Mucosa of stomach (tissue), 1 donor: ENCODE measurements at regions not wholly inside any gene's neighbourhood (a gene's known extent, or its start where the extent isn't known, plus 50 kb on each side); places are given as distances from the start of the nearest gene placed in this dataset.
"Not testable (repeated sequence)": the region's sequence is repeated elsewhere in the genome, so short reads cannot be mapped to it uniquely, and the experiment has no call there.

Experiments used
- H3K27me3 ChIP-seq: one replicate; pipeline ENCODE4 v1.7.0; 2013; ENCODE audit warnings: mild to moderate bottlenecking, low read length; ENCODE audit not compliant: control insufficient read depth, insufficient read depth
- H3K36me3 ChIP-seq: one replicate; pipeline ENCODE4 v1.7.0; 2013; ENCODE audit warnings: low read length; ENCODE audit not compliant: control insufficient read depth, insufficient read depth
- H3K4me1 ChIP-seq: one replicate; pipeline ENCODE4 v1.7.0; 2013; ENCODE audit warnings: mild to moderate bottlenecking, low read length; ENCODE audit not compliant: control insufficient read depth, insufficient read depth
- H3K4me3 ChIP-seq: one replicate; pipeline ENCODE4 v1.7.0; 2013; ENCODE audit warnings: low read length
- H3K9ac ChIP-seq: one replicate; pipeline ENCODE4 v1.7.0; 2013; ENCODE audit warnings: mild to moderate bottlenecking, low read length, moderate library complexity
- H3K9me3 ChIP-seq: one replicate; pipeline ENCODE4 v1.7.0; 2013; ENCODE audit warnings: mild to moderate bottlenecking, low read length, moderate library complexity; ENCODE audit not compliant: control insufficient read depth
- donor health status: Pancreatic carcinoma.

DNA sequence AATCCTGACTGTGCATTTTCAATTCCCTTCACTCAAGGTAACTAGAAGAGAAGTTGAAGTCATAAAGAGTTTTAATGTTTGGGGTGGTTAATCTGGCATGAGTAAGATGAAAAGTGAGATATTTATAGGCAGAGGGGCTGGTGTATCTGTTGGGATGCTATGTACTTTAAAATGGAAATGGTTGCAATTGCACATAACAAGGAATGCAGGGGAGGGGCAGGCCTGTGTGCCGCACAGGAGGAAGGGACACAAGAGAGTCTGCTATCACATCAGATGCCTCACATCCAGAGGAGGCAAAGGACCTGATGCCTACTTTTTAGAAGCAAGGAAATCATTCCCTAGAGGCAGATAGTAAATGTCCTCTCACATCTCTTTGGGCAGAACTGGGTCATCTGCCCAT lies 55.5 kb upstream of the OSMR start:
- Histone ChIP-seq H3K36me3 (no peaks in the 10 kb centered on the region), H3K4me3 (no peak overlapping the region), H3K27me3 (no peaks in the 10 kb centered on the region), H3K4me1 (no peaks in the 10 kb centered on the region), H3K9ac (no peak overlapping the region), H3K9me3 (no peaks in the 10 kb centered on the region)

DNA sequence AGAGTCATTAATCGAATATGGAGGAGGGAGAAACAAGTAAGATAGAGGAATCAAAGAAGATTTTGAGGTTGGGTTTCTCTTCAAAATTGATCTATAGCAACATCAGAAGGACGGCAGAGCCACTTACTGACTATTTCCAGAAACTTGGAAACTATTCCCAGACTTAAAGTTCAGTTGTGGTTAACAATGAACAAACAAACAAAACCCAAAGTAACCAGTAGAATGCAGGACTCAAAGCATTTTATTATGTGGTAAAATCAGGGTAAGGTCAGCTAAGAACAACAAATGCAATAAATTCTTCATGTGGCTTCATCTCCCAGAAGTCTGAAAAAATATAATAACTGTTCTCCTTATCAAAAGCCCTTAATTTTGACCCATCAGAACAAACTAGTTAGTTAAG lies 54.9 kb upstream of the OSMR start:
- Histone ChIP-seq H3K9me3 (no peaks in the 10 kb centered on the region), H3K36me3 (no peaks in the 10 kb centered on the region), H3K4me1 (no peaks in the 10 kb centered on the region), H3K9ac (no peak overlapping the region), H3K4me3 (no peak overlapping the region), H3K27me3 (no peaks in the 10 kb centered on the region)

DNA sequence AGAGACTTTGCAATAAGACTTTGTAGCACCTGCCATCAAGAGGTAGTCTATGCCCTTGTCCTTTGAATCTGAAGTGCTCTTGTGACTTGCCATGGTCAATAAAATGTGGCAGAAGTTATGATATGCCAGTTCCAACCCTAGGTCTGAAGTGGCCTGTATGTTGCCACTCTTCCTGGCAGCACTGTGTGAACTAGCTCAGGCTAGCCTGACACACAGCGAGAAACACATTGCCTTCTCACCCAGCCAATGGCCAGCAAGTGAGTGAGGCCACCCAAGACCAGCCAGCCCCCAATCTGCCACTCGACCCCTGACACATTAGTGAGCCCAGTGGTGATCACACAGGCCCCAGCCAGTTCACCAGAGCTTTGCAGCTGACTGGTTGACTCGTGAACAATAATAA lies 52.7 kb upstream of the OSMR start:
- H3K27me3 ChIP-seq = no peaks in the 10 kb centered on the region
- no peaks in the 10 kb centered on the region for H3K36me3 ChIP-seq
- no peak overlapping the region for H3K4me3 ChIP-seq
- no peaks in the 10 kb centered on the region for H3K9me3 ChIP-seq
- H3K9ac ChIP-seq = no peak overlapping the region
- no peaks in the 10 kb centered on the region for H3K4me1 ChIP-seq

DNA sequence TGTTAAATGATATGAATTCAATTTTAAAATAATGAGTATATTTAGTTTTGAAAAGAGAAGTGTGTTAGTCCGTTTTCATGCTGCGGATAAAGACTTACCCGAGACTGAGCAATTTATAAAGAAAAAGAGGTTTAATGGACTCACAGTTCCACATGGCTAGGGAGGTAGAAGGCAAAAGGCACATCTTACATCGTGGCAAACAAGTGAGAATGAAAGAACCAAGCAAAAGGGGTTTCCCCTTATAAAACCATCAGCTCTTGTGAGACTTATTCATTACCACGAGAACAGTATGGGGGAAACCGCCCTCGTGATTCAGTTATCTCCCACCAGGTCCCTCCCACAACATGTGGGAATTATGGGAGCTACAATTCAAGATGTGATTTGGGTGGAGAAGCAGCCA lies 51.8 kb upstream of the OSMR start:
- not testable (repeated sequence) for H3K4me1 ChIP-seq, H3K9me3 ChIP-seq, H3K9ac ChIP-seq, H3K4me3 ChIP-seq, H3K27me3 ChIP-seq, H3K36me3 ChIP-seq

DNA sequence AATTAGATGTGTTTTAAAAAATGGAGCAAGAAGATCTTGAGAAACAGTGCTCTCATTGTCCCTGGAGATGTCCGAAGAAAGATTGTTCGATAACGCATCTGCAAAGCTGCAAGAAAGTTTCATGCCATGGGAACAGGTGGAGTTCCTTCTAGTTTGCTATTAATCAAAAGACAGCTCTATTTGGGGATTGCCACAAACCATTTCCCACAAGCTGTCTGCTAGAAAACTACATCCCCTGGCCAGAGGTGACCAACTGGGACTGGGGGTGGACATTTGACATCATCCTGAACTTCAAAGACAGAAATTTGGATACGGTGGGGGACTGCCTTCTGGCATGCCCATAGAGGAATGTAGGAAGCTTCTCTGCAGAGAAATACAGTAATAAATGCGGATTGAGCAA lies 50.8 kb upstream of the OSMR start:
- Histone ChIP-seq H3K27me3 (no peaks in the 10 kb centered on the region), H3K9ac (no peak overlapping the region), H3K9me3 (no peaks in the 10 kb centered on the region), H3K4me3 (no peak overlapping the region), H3K4me1 (no peaks in the 10 kb centered on the region), H3K36me3 (no peaks in the 10 kb centered on the region)

DNA sequence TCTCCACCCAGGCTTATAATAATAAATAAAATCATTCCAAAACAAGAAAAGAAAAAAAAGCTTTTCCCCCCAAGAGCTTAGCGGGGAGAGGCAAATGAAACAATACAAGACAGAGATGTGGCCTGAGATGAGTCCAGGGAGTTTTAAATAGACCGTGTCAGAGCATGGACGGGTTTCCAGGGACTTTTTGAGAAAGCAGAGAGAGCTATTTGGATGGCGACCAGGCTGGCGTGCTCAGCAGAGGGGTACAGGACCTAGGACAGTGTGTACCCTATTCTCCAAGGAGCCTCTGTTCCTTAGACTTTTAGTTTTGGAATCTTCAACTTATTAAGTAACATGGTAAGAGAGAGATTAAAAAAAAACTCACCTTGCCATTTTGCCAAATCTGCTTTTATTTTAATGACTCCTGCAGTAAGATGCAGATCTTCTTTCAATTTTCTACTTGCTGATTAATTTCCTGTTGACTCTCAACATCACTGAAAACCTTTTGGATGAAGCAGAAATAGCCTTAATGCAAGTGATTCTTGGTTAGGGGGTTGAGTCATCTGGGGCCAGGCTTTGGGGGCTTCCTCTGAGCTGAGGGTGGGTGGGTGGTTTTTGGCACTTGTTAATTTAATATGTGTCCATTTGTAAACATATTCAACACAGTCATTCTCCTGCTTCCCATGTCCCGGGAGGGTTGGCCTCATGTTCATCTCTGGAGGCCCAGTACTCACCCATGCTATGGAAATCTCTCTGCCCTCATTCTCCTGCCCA lies 49.6 kb upstream of the OSMR start:
- Histone ChIP-seq H3K4me3 (no peak overlapping the region), H3K27me3 (no peaks in the 10 kb centered on the region), H3K9me3 (no peaks in the 10 kb centered on the region), H3K4me1 (no peaks in the 10 kb centered on the region), H3K9ac (no peak overlapping the region), H3K36me3 (no peaks in the 10 kb centered on the region)
